Osteocyte (in vitro differentiated cells): ENCODE measurements at regions not wholly inside any gene's neighbourhood (a gene's known extent, or its start where the extent isn't known, plus 50 kb on each side); places are given as distances from the start of the nearest gene placed in this dataset.

Experiments used
- DNase-seq: peaks from one replicate; pipeline ENCODE4 v3.0.0; 2021; ENCODE audit warnings: mixed read lengths; ENCODE audit not compliant: unreplicated experiment; ENCODE audit errors: extremely low spot score
- H3K27ac Mint-ChIP-seq: one replicate; pipeline ENCODE4 v1.8.0; 2021; ENCODE audit warnings: mild to moderate bottlenecking, mixed read lengths; ENCODE audit not compliant: unreplicated experiment
- H3K27me3 Mint-ChIP-seq: one replicate; pipeline ENCODE4 v1.8.0; 2021; ENCODE audit warnings: mixed read lengths; ENCODE audit not compliant: unreplicated experiment
- H3K36me3 Mint-ChIP-seq: one replicate; pipeline ENCODE4 v1.8.0; 2021; ENCODE audit warnings: mixed read lengths; ENCODE audit not compliant: unreplicated experiment
- H3K4me1 Mint-ChIP-seq: one replicate; pipeline ENCODE4 v1.8.0; 2021; ENCODE audit warnings: mixed read lengths; ENCODE audit not compliant: unreplicated experiment
- H3K4me3 Mint-ChIP-seq: one replicate; pipeline ENCODE4 v1.8.0; 2021; ENCODE audit warnings: mild to moderate bottlenecking, moderate library complexity, mixed read lengths; ENCODE audit not compliant: unreplicated experiment
- H3K9me3 Mint-ChIP-seq: one replicate; pipeline ENCODE4 v1.8.0; 2021; ENCODE audit warnings: mixed read lengths; ENCODE audit not compliant: unreplicated experiment
- CTCF ChIP-seq: fragments of 200-600 bp; sonication (generic); IDR thresholded peaks from 2 replicates; pipeline ENCODE4 v1.5.0; 2021; ENCODE audit warnings: antibody characterized with exemption, mild to moderate bottlenecking, moderate library complexity

GRCh38 chr2:185306119-185306518, 432.5 kb upstream of the FSIP2 start:
- no peak for TF ChIP-seq CTCF
- no peak for DNase-seq
- no peaks in the 10 kb centered on the region for H3K9me3 Mint-ChIP-seq
- H3K4me1 Mint-ChIP-seq, result no peaks in the 10 kb centered on the region
- H3K4me3 Mint-ChIP-seq, result no peak overlapping the region
- H3K27me3 Mint-ChIP-seq, result peaks cover 11% of the 10 kb centered on the region
- H3K36me3 Mint-ChIP-seq, result no peaks in the 10 kb centered on the region
- no peak overlapping the region for H3K27ac Mint-ChIP-seq

- no peaks in the 10 kb centered on the region for H3K9me3 Mint-ChIP-seq
- no peak overlapping the region for H3K27ac Mint-ChIP-seq
- no peak overlapping the region for H3K4me3 Mint-ChIP-seq
- no peaks in the 10 kb centered on the region for H3K4me1 Mint-ChIP-seq
- no peak for TF ChIP-seq CTCF
- H3K36me3 Mint-ChIP-seq, result no peaks in the 10 kb centered on the region
- no peak for DNase-seq
- H3K27me3 Mint-ChIP-seq, result peaks cover 18% of the 10 kb centered on the region
Observed at GRCh38 chr2:185316383-185316782, 422.2 kb upstream of the FSIP2 start.

- Mint-ChIP-seq H3K9me3 (no peaks in the 10 kb centered on the region), H3K27ac (no peak overlapping the region), H3K27me3 (peaks cover 17% of the 10 kb centered on the region), H3K4me3 (no peak overlapping the region), H3K4me1 (no peaks in the 10 kb centered on the region), H3K36me3 (no peaks in the 10 kb centered on the region)
- no peak for TF ChIP-seq CTCF
- DNase-seq, result no peak
Observed at GRCh38 chr2:185318271-185318724, 420.3 kb upstream of the FSIP2 start.

GRCh38 chr2:185335879-185336278, 402.7 kb upstream of the FSIP2 start:
- DNase-seq, result no peak
- Mint-ChIP-seq H3K4me1 (no peaks in the 10 kb centered on the region), H3K27ac (no peak overlapping the region), H3K27me3 (no peaks in the 10 kb centered on the region), H3K9me3 (peaks cover 7% of the 10 kb centered on the region), H3K4me3 (no peak overlapping the region), H3K36me3 (no peaks in the 10 kb centered on the region)
- no peak for TF ChIP-seq CTCF

- DNase-seq, result no peak
- Mint-ChIP-seq H3K27ac (no peak overlapping the region), H3K4me1 (no peaks in the 10 kb centered on the region), H3K27me3 (no peaks in the 10 kb centered on the region), H3K9me3 (peaks cover 7% of the 10 kb centered on the region), H3K4me3 (no peak overlapping the region), H3K36me3 (no peaks in the 10 kb centered on the region)
- TF ChIP-seq CTCF, result no peak
Observed at GRCh38 chr2:185337033-185337432, 401.6 kb upstream of the FSIP2 start.
